ENCODE measurements at regions not wholly inside any gene's neighbourhood (a gene's known extent, or its start where the extent isn't known, plus 50 kb on each side); places are given as distances from the start of the nearest gene placed in this dataset.

GRCh38 chr2:180763263-180763989 lies 217.0 kb upstream of the UBE2E3 start:
- Histone ChIP-seq H3K4me1 (ENCODE audit: control insufficient read depth, insufficient read depth, low read length) (no peaks in the 10 kb centered on the region), H3K4me3 (ENCODE audit: low read length) (no peak overlapping the region), H3K27ac (ENCODE audit: low read length) (no peak overlapping the region), H3K9me3 (ENCODE audit: control insufficient read depth, insufficient read depth, low read length) (no peaks in the 10 kb centered on the region), H3K36me3 (ENCODE audit: control insufficient read depth, insufficient read depth, low read length) (no peaks in the 10 kb centered on the region), H3K27me3 (ENCODE audit: control insufficient read depth, insufficient read depth, low read length) (no peaks in the 10 kb centered on the region)
- no peaks in the 10 kb centered on the region for H3K4me1 Mint-ChIP-seq
- DNase-seq (no peak), ATAC-seq (no peak)
- no peaks in the 10 kb centered on the region for H3K36me3 Mint-ChIP-seq
- WGBS (ENCODE audit: insufficient coverage): 77% methylated on average over 2 of the region's 2 CpGs
- peaks cover 0 to 3% of the 10 kb centered on the region in 2 donors for H3K9me3 Mint-ChIP-seq
- H3K27me3 Mint-ChIP-seq (ENCODE audit: low read depth in 2 of 2): no peaks in the 10 kb centered on the region
- no peak for TF ChIP-seq CTCF (IDR thresholded peaks at IDR 0.05)
- intact Hi-C loops (cut with micrococcal nuclease): no loop called here
- no peak overlapping the region for H3K4me3 Mint-ChIP-seq
- no peak overlapping the region for H3K27ac Mint-ChIP-seq

- Mint-ChIP-seq H3K27me3 (ENCODE audit: low read depth in 2 of 2) (no peaks in the 10 kb centered on the region), H3K36me3 (no peaks in the 10 kb centered on the region), H3K4me1 (no peaks in the 10 kb centered on the region), H3K9me3 (peaks cover 0 to 1% of the 10 kb centered on the region in 2 donors), H3K4me3 (no peak overlapping the region), H3K27ac (no peak overlapping the region)
- no peaks in the 10 kb centered on the region for H3K36me3 ChIP-seq (ENCODE audit: control insufficient read depth, insufficient read depth, low read length)
- no peak overlapping the region for H3K4me3 ChIP-seq (ENCODE audit: low read length)
- no peaks in the 10 kb centered on the region for H3K4me1 ChIP-seq (ENCODE audit: control insufficient read depth, insufficient read depth, low read length)
- no peak for DNase-seq
- no peak for TF ChIP-seq CTCF (IDR thresholded peaks at IDR 0.05)
- H3K27ac ChIP-seq (ENCODE audit: low read length): no peak overlapping the region
- WGBS (ENCODE audit: insufficient coverage): 60% methylated on average over 5 of the region's 5 CpGs
- H3K27me3 ChIP-seq (ENCODE audit: control insufficient read depth, insufficient read depth, low read length): no peaks in the 10 kb centered on the region
- H3K9me3 ChIP-seq (ENCODE audit: control insufficient read depth, insufficient read depth, low read length): no peaks in the 10 kb centered on the region
- intact Hi-C loops (cut with micrococcal nuclease): no loop called here
- ATAC-seq: no peak
These were observed 219.2 kb upstream of the UBE2E3 start for GRCh38 chr2:180761224-180761623.

- H3K27ac ChIP-seq (ENCODE audit: low read length): no peak overlapping the region
- H3K9me3 ChIP-seq (ENCODE audit: control insufficient read depth, insufficient read depth, low read length): no peaks in the 10 kb centered on the region
- H3K4me3 ChIP-seq (ENCODE audit: low read length): no peak overlapping the region
- Mint-ChIP-seq H3K36me3 (no peaks in the 10 kb centered on the region), H3K27ac (no peak overlapping the region), H3K27me3 (ENCODE audit: low read depth in 2 of 2) (no peaks in the 10 kb centered on the region), H3K4me1 (no peaks in the 10 kb centered on the region), H3K9me3 (no peaks in the 10 kb centered on the region), H3K4me3 (no peak overlapping the region)
- intact Hi-C loops (cut with micrococcal nuclease): no loop called here
- DNase-seq (no peak), ATAC-seq (no peak)
- no peak for TF ChIP-seq CTCF (IDR thresholded peaks at IDR 0.05)
- no peaks in the 10 kb centered on the region for H3K4me1 ChIP-seq (ENCODE audit: control insufficient read depth, insufficient read depth, low read length)
- no CpG with 5 or more reads among the region's 1 CpG for WGBS (ENCODE audit: insufficient coverage)
- no peaks in the 10 kb centered on the region for H3K27me3 ChIP-seq (ENCODE audit: control insufficient read depth, insufficient read depth, low read length)
- no peaks in the 10 kb centered on the region for H3K36me3 ChIP-seq (ENCODE audit: control insufficient read depth, insufficient read depth, low read length)
These were observed 220.8 kb upstream of the UBE2E3 start for GRCh38 chr2:180759631-180760030.

All from natural killer cell (primary cell).